NCI-H446 (cell line): ENCODE measurements at regions not wholly inside any gene's neighbourhood (a gene's known extent, or its start where the extent isn't known, plus 50 kb on each side); places are given as distances from the start of the nearest gene placed in this dataset.

ENCODE experiments used
- DNase-seq, 2 experiments: peaks; one replicate each; lab custom pipeline; 2025; lab: John Stamatoyannopoulos, UW

GRCh38 chr5:169448826-169449225 is 134.7 kb upstream of the SPDL1 start:
- DNase-seq: no peak

- DNase-seq: no peak
Observed at GRCh38 chr5:169445191-169445590, 138.4 kb upstream of the SPDL1 start.

GRCh38 chr5:169442913-169443784 is 140.4 kb upstream of the SPDL1 start:
- no peak for DNase-seq

DNA sequence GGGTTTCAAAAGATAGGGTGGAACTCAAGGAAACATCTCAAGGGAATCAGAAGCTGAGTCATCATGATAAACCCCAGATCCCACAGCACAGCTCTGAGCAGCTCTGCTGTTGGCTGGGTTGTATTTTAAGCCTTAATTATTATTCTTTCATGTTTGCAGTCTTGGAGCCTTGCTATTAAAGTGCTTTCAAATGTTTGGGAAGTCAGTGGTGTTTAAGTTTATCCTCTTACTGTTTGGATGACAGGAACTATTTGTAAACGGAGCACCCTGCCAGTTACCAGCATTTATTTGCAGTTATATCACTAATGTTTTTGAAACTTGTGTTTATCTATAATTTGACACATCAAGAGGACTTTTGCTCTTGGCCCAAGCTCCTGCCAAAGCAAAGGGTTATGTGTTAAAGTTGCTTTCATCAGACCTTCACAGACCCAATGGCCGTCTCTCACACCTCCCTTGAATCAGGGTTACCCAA is 141.1 kb upstream of the SPDL1 start:
- DNase-seq: no peak

GRCh38 chr5:169440107-169440705 is 139.3 kb upstream of the SLIT3 start:
- DNase-seq: no peak

DNA sequence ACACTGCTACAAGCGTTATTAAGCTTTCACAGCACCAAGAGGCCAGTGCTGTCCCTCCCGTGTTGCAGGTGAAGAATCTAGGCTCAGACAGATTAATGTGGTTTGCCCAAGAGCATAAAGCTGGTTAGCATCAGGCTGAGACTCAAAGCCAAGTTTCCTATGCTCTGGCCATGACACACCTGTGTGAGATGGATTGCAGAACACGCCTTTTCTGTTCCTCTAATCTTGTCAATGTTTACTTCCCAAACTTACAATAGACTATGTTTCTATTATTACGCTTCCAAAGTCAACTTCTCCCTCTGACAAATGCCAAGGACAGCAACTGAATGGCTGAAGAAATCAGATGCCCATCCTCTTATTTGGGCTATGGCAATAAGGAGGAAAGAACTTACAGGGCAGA is 138.4 kb upstream of the SLIT3 start:
- no peak for DNase-seq

GRCh38 chr5:169435506-169436229 is 134.7 kb upstream of the SLIT3 start:
- DNase-seq: no peak

GRCh38 chr5:169433221-169433651 is 132.3 kb upstream of the SLIT3 start:
- DNase-seq: no peak

DNA sequence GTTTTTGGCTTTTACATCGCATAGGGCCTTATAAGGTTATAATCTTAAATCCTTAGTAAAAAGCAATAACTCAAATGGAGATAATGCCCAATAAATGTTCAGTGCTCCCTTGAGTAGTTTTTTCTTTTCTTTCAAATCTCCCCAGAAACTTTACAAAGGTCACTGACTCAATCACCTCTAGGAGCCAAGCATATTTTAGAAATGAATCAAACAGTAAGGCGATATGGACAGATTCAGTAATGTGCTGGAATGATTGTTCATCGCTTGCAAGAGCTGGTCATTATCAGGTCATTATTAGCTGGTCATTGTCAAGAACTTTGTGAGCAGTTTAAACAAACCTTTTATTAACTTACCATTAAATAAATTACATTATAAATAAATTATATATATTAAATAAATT is 130.4 kb upstream of the SLIT3 start:
- no peak for DNase-seq

- DNase-seq: no peak
Observed at GRCh38 chr5:169430671-169431070, 129.7 kb upstream of the SLIT3 start.

DNA sequence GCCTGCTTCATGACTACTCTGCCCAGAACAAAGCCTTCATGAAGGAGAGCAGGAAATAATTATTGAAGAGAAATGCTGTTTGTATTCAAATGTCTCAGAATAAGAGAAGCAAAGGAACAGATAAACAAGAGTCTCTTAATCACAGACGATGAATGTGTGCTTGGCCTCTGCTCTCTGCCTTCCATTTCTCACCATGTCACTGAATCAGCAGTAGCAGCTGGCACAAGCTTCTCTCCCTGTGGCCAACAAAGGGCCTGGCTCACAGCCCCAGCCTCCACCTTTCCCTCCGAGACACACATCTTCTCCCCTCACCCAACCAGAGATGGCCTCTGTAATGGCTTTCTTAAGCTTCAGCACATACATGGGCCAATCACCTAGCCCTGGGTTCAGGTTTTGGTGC is 128.1 kb upstream of the SLIT3 start:
- no peak for DNase-seq

DNA sequence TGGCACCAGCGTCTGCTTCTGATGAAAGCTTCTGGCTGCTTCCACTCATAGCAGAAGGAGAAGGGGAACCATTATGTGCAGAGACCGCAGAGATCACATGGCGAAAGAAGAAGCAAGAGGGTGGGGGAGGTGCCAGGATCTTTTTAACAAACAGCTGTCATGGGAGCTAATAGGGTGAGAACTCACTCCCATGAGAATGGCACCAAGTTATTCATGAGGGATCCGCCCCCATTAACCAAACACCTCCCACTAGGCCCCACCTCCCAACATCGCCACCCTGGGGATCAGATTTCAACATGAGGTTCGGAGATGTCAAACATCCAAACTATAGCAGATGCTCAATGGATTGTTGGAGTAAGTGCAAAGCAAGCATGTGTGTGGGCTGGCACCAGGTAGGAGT is 125.8 kb upstream of the SLIT3 start:
- DNase-seq: no peak

- no peak for DNase-seq
Observed at GRCh38 chr5:169424670-169425378, 123.9 kb upstream of the SLIT3 start.

- DNase-seq: no peak
Observed at GRCh38 chr5:169424279-169424655, 123.3 kb upstream of the SLIT3 start.

GRCh38 chr5:169423580-169424278 is 122.8 kb upstream of the SLIT3 start:
- no peak for DNase-seq

GRCh38 chr5:169422087-169422486 is 121.1 kb upstream of the SLIT3 start:
- DNase-seq: no peak

GRCh38 chr5:169421677-169422076 is 120.7 kb upstream of the SLIT3 start:
- DNase-seq: no peak

- no peak for DNase-seq
Observed at GRCh38 chr5:169417676-169418075, 116.7 kb upstream of the SLIT3 start.

GRCh38 chr5:169416583-169417196 is 115.8 kb upstream of the SLIT3 start:
- DNase-seq: no peak

DNA sequence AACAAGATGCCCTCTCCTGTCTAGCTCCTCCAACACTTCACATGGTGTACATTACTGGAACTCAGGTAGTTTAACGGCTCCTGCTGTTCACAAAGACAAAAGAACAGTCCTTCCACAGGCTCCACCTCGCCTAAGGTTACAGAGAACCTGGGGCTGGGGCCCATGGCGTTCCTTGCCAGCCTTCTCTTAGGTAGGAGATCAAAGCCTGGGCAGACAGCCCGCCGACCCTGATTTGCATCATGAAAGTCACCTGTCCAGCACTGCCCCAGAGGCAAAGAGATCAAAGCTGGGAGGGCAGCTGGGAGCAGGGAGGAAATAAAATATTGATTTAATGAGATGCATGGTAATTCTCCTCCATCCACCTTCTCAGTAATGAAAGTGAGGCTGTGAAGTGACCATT is 115.0 kb upstream of the SLIT3 start:
- no peak for DNase-seq

DNA sequence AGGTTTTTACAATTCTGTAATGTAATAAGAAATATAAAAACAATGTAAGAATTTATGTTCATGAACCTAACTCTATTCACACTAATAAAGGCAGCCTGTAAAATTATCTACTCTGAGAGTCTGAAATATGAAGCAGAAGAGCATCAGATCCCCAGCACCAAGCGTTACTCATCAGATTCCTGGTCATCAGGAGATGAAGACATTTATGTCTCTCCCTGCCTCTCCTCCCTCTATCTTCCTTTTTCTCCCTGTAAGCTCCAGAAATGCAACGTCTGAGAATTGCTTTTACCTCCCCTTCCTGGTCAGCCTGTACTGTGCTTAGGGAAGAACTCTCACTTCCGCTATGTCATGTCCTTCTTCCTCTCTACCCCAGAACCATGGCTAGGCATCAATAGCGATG is 114.4 kb upstream of the SLIT3 start:
- DNase-seq: no peak
